ENCODE measurements at regions not wholly inside any gene's neighbourhood (a gene's known extent, or its start where the extent isn't known, plus 50 kb on each side); places are given as distances from the start of the nearest gene placed in this dataset.

DNA sequence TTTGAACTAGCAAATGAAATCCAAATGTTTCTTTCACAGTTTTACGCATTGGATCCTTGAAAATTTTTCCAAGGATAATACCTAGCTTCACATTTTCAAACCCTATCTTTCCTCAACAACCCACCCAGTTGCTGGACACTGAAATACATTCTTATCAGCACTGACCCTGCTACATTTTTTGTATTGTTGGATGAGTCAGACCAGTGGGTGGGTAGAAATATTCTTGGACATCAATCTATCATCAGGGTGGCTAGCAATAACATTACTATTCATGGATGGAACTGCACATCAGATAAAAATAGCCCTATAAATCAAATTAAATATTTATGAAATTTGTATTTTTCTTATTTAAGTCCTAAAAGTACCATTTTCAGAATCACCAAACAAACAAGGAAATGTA is 407.4 kb upstream of the IZUMO3 start:
- TF ChIP-seq, protein P1, sequence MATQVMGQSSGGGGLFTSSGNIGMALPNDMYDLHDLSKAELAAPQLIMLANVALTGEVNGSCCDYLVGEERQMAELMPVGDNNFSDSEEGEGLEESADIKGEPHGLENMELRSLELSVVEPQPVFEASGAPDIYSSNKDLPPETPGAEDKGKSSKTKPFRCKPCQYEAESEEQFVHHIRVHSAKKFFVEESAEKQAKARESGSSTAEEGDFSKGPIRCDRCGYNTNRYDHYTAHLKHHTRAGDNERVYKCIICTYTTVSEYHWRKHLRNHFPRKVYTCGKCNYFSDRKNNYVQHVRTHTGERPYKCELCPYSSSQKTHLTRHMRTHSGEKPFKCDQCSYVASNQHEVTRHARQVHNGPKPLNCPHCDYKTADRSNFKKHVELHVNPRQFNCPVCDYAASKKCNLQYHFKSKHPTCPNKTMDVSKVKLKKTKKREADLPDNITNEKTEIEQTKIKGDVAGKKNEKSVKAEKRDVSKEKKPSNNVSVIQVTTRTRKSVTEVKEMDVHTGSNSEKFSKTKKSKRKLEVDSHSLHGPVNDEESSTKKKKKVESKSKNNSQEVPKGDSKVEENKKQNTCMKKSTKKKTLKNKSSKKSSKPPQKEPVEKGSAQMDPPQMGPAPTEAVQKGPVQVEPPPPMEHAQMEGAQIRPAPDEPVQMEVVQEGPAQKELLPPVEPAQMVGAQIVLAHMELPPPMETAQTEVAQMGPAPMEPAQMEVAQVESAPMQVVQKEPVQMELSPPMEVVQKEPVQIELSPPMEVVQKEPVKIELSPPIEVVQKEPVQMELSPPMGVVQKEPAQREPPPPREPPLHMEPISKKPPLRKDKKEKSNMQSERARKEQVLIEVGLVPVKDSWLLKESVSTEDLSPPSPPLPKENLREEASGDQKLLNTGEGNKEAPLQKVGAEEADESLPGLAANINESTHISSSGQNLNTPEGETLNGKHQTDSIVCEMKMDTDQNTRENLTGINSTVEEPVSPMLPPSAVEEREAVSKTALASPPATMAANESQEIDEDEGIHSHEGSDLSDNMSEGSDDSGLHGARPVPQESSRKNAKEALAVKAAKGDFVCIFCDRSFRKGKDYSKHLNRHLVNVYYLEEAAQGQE (IDR thresholded peaks at IDR 0.05; ENCODE audit: insufficient read depth in 1 of 2, low read depth in 2 of 2, low read length in 1 of 2): no peak
- TF ChIP-seq SIN3A (IDR thresholded peaks at IDR 0.05; ENCODE audit: borderline replicate concordance, insufficient read depth, low read depth, low read length): no peak
- TF ChIP-seq POLR2AphosphoS5 (IDR thresholded peaks at IDR 0.05; ENCODE audit: low read depth, low read length): no peak
- TF ChIP-seq, protein P2, sequence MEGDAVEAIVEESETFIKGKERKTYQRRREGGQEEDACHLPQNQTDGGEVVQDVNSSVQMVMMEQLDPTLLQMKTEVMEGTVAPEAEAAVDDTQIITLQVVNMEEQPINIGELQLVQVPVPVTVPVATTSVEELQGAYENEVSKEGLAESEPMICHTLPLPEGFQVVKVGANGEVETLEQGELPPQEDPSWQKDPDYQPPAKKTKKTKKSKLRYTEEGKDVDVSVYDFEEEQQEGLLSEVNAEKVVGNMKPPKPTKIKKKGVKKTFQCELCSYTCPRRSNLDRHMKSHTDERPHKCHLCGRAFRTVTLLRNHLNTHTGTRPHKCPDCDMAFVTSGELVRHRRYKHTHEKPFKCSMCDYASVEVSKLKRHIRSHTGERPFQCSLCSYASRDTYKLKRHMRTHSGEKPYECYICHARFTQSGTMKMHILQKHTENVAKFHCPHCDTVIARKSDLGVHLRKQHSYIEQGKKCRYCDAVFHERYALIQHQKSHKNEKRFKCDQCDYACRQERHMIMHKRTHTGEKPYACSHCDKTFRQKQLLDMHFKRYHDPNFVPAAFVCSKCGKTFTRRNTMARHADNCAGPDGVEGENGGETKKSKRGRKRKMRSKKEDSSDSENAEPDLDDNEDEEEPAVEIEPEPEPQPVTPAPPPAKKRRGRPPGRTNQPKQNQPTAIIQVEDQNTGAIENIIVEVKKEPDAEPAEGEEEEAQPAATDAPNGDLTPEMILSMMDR (IDR thresholded peaks at IDR 0.05): no peak
- no peak for TF ChIP-seq TCF7L2 (IDR thresholded peaks at IDR 0.05; ENCODE audit: low read depth, low read length)
